NCI-H1930 (cell line): ENCODE measurements at regions not wholly inside any gene's neighbourhood (a gene's known extent, or its start where the extent isn't known, plus 50 kb on each side); places are given as distances from the start of the nearest gene placed in this dataset.

Experiments
- DNase-seq, 2 experiments: peaks; one replicate each; lab custom pipeline; 2025; lab: John Stamatoyannopoulos, UW

DNA sequence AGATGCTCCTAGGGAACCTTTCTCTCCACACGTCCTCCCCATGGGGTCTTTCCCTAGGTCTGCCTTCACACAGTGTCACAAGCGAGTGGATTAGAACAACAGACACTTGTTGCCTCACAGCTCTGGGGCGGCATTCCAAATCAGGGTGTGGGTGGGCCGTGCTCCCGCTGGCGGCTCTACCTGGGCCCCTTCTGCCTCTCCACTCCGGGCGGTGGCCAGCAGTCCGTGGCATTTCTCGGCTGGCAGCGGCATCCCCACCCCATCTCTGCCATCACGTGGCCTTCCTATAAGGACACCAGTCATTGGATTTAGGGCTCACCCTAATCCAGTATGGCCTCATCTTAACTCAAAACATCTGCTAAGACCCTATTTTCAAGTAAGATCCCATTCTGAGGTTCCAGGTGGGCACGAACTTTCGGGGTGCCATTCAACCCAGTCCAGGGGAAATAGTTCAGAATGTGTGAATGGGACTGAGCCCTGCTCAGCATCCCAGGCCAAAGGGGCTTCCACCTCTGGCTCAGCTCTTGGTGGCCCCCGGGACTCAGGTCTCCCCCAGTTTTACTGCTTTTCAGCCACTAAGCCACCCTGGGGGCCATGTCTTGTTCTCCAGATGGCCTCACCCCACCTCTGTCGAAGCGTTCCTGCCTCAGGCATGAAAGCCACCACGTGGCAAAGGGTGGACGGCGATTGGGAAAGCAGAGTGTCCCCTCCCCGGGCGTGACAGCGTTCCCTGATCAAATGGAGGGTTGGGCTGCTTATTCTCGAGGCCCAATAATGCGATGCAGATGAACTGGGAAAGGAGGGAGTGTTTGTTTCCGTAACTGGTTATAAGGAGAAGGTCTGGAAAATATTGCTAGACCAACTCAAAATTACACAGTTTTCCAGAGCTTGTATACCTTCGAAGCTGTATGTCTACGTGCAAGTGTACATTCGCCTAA, 350.0 kb downstream of the GLRX3 start:
- DNase-seq: no peak

DNA sequence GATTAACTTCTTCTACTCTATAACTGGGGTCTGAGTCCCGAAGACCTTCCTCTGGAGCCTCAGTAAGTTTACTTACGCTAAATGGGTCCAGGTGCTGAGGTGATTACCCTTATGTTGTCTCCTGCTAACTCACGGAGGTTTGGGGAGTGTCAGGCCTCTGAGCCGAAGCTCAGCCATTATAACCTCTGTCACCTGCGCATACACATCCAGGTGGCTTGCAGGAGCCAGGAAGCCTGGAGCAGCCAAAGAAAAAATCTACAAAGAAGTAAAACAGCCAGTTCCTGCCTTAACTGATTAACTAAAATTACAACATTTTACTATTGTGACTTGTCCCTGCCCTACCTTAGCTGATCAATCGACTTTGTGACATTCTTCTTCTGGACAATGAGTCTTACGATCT, 350.7 kb downstream of the GLRX3 start:
- no peak for DNase-seq

- DNase-seq: no peak
These were observed 351.4 kb downstream of the GLRX3 start for GRCh38 chr10:130487566-130487965.

- DNase-seq: no peak
These were observed 353.7 kb downstream of the GLRX3 start for GRCh38 chr10:130489891-130490290.

DNA sequence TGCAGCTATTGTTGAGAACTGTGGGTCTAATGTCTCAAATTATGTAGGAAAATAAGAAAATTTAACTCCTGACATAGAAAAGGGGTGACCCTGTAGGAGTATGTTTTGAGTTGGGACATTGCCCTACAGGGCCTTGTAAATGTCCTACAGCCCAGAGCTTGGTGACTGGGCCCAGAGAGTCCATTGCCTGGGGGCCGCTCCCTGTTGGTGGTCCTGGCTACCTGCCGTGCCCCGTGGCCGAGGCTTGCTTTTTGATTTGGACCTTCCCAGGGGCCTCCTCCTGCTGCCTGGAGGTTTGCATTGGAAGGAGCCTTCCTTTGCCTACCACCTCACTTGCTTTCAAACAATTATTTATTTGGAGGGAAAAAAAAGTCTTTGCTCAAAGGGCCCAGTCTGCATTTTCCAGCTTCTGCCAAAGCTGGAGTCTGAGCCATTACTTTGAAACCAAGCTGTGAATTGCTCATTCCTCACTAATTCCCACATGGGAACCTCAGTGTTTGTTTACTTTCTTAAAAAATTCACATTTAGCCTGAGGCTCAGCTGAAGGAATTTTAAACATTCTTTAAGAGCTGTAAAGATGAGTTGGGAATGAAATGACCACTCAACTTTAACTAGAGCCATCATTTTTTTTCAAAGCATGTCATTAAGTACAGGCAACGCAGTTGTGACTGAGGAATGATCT, 355.0 kb downstream of the GLRX3 start:
- DNase-seq: no peak

DNA sequence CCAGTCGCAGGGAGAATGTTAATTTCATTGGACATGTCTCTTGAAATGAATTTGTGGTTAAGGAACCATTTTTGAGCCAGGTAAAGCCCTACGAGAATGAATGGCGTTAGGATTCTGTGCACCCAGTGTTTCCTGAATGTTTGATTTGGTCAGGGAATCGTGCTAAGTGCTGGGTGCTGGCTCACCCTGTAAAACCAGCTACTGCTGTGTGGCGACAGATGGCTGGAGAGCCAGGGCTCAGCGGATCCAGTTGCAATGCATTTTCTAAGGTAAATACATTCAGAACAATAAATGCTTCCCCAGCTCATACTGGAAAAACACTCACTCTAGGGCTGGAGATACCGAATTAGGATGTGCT, 355.5 kb downstream of the GLRX3 start:
- no peak for DNase-seq

DNA sequence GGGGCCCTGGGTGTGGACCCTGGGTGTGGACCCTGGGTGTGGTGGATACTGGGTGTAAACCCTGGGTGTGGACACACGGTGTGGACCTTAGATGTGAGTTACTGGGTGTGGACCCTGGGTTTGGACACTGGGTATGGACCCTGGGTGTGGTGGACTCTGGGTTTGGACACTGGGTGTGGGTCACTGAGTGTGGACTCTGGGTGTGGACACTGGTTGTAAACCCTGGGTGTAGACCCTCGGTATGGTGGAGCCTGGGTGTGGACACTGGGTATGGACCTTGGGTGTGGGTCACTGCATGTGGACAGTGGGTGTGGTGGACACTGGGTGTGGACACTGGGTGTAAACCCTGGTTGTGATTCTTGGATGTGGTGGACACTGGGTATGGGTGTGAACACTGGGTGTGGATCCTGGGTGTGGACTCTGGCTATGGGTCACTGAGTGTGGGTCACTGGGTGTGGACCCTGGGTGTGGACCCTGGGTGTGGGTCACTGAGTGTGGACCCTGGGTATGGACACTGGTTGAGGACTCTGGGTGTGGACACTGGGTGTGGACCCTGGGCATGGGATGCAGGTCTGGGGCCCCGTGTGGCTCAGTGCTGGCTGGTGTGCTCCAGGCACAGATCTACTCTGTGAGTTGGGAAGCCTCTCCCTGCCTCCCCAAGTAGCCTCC, 356.2 kb downstream of the GLRX3 start:
- DNase-seq: no peak

GRCh38 chr10:130493021-130493420, 356.8 kb downstream of the GLRX3 start:
- no peak for DNase-seq

- DNase-seq: no peak
These were observed 357.4 kb downstream of the GLRX3 start for GRCh38 chr10:130493446-130494145.

- no peak for DNase-seq
These were observed 359.1 kb downstream of the GLRX3 start for GRCh38 chr10:130495116-130495862.

- no peak for DNase-seq
These were observed 359.9 kb downstream of the GLRX3 start for GRCh38 chr10:130495891-130496636.

DNA sequence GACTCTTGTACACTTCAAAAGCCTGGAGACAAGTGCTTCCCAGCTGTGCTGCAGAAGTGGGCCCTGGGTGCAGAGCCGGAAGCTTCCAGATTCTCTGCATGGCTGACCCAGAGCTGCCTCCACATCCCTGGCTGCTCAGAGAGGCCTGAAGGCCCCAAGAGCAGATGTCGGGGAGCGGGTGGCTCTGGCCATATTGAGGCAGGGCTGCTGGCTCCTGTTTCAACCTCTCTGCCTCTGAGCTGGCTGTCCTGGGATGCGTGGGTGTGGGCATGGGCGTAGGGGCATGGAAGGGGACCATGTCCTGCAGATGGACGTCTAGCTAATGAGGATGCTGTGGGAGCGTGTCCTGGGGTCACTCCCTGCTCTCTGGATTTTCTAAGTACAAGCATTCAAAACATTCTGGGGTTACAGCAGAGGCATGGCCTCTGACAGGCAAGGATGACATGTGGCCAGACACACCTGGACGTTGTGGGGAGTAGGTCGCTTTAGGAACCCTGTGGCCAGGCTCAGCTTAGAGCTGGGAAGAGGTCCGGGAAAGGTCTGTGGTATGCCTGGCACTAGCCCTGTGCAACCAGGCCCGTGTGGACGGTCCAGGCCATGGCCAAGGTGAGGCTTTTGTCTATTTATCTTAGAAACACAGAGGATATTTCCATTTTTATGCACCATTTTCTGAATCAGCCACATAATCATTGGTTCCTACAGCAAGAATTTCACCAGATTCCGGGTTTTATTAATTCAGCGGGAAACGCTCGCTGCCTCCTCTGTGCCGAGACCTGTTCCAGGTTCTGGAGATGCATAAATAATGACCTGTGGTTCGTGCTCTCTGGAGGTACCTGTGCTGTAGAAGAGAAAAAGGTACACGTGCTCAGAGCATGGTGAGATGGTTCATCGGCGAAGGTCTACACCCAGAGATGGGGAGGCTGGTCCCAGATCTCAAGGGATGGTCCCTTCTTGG, 361.1 kb downstream of the GLRX3 start:
- DNase-seq: no peak

DNA sequence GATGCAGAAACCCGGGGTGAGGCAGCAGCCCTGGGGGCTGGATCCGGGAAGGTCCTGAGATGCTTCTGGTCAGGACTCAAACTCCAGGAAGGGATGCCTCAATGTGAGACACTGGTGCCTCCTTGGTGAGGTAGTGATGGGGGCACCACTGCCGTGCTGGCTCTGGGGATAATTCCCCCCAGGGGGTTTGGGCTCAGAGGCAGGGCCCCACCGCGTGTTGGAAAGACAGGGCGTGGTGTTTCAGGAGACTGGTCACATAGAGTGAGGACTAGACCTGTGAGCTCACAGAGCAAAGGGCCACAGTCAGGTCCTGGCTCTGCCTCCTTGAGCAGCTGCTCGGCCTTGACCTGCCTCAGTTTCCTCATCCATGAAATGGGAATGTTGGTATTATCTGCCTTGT, 361.9 kb downstream of the GLRX3 start:
- DNase-seq: no peak

- no peak for DNase-seq
These were observed 362.7 kb downstream of the GLRX3 start for GRCh38 chr10:130498934-130499333.

- no peak for DNase-seq
These were observed 363.4 kb downstream of the GLRX3 start for GRCh38 chr10:130499541-130499940.

- no peak for DNase-seq
These were observed 364.2 kb downstream of the GLRX3 start for GRCh38 chr10:130500261-130501000.

DNA sequence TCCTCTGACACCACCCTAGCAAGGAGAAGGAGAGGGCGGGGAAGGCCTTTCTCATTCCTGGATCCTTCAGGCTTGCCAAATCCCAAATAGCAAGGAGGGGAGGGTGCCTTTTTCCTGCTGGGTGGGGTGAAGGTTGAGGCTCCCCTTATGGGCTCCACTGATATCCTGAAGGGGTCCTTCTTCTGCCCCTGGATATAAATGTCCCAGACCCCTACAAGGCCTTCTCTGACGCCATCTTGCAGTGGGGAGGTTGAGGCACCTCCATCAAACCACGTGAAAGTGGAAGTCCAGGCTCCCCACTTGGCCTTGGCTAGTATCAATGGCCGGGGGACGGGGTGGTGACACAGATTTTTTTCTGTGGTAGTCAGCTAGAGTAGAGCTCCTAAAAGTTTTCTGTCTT, 371.3 kb downstream of the GLRX3 start:
- no peak for DNase-seq

GRCh38 chr10:130509881-130510689, 373.9 kb downstream of the GLRX3 start:
- no peak for DNase-seq
